Right atrium auricular region (tissue), 2 donors: ENCODE measurements at regions not wholly inside any gene's neighbourhood (a gene's known extent, or its start where the extent isn't known, plus 50 kb on each side); places are given as distances from the start of the nearest gene placed in this dataset.
A peak's percentile ranks its signal among the peaks of the same experiment; 100 is the strongest.
"Not testable (repeated sequence)": the region's sequence is repeated elsewhere in the genome, so short reads cannot be mapped to it uniquely, and the experiment has no call there.

Experiments
- DNase-seq: peaks from one replicate; pipeline ENCODE4 v3.0.0-alpha.2; 2019; ENCODE audit warnings: low spot score
- H3K27ac ChIP-seq, 2 donors: fragments of 200-600 bp; sonication (generic); 1 replicate in 1 of 2; 2 replicates in 1 of 2; pipeline ENCODE4 v1.5.1; 2016 to 2019
- H3K27me3 ChIP-seq, 2 donors: fragments of 200-600 bp; sonication (generic); one replicate each; pipeline versions ENCODE4 v1.5.1 to v1.6.0; 2017 to 2019
- H3K36me3 ChIP-seq: fragments of 200-600 bp; sonication (generic); one replicate; pipeline ENCODE4 v1.5.1; 2016
- H3K4me1 ChIP-seq, 2 donors: fragments of 200-600 bp; sonication (generic); one replicate each; pipeline versions ENCODE4 v1.5.1 to v1.6.0; 2017 to 2019
- H3K4me3 ChIP-seq, 2 donors: fragments of 200-600 bp; sonication (generic); 1 replicate in 1 of 2; 2 replicates in 1 of 2; pipeline ENCODE4 v1.5.1; 2017 to 2019; ENCODE audit warnings: mild to moderate bottlenecking in 1 of 2, moderate library complexity in 1 of 2
- H3K9me3 ChIP-seq, 2 donors: fragments of 200-600 bp; sonication (generic); one replicate each; pipeline ENCODE4 v1.5.1; 2019
- TF ChIP-seq, protein P1 (sequence below), 2 donors: fragments of 200-600 bp; sonication (generic); IDR thresholded peaks; one replicate each; pipeline ENCODE4 v1.5.1; 2019; ENCODE audit warnings: antibody characterized with exemption in 2 of 2

DNA sequence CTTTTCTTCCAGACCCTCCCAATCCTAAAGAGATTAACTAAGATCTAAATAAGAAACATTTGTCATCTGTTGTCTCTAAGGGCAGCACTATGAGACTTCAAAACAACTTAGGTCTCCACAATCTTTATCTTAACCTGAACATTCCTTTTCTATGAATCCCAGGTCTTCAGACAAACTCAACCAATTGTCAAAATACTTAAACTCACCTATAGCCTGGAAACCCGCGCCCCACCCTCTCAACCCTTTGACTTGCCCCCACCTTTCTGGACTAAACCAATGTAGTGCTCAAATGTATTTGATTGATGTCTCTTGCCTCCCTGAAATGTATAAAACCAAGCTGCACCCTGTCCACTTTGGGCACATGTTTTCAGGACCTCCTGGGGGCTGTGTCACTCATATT, 76.5 kb upstream of the DMRT1 start:
- Histone ChIP-seq H3K4me1 (no peaks in the 10 kb centered on the region), H3K27me3 (no peaks in the 10 kb centered on the region), H3K9me3 (no peaks in the 10 kb centered on the region), H3K4me3 (no peak overlapping the region), H3K36me3 (no peaks in the 10 kb centered on the region), H3K27ac (no peak overlapping the region)
- TF ChIP-seq, protein P1, sequence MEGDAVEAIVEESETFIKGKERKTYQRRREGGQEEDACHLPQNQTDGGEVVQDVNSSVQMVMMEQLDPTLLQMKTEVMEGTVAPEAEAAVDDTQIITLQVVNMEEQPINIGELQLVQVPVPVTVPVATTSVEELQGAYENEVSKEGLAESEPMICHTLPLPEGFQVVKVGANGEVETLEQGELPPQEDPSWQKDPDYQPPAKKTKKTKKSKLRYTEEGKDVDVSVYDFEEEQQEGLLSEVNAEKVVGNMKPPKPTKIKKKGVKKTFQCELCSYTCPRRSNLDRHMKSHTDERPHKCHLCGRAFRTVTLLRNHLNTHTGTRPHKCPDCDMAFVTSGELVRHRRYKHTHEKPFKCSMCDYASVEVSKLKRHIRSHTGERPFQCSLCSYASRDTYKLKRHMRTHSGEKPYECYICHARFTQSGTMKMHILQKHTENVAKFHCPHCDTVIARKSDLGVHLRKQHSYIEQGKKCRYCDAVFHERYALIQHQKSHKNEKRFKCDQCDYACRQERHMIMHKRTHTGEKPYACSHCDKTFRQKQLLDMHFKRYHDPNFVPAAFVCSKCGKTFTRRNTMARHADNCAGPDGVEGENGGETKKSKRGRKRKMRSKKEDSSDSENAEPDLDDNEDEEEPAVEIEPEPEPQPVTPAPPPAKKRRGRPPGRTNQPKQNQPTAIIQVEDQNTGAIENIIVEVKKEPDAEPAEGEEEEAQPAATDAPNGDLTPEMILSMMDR (IDR thresholded peaks at IDR 0.05) = no peak
- DNase-seq = peak; percentile 52

DNA sequence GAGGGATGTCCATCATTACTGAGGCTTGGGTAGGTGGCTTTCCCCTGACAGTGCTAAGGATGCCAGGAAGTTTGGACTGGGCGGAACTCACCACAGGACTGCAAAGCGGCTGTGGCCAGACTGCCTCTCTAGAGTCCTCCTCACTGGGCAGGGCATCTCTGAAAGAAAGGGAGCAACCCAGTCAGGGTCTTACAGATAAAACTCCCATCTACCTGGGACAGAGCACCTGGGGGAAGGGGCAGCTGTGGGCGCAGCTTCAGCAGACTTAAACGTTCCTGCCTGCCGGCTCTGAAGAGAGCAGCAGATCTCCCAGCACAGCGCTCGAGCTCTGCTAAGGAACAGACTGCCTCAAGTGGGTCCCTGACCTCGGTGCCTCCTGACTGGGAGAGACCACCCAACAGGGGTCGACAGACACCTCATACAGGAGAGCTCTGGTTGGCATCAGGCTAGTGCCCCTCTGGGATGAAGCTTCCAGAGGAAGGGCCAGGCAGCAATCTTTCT, 74.4 kb upstream of the DMRT1 start:
- not testable (repeated sequence) for H3K27me3 ChIP-seq, H3K4me3 ChIP-seq, H3K27ac ChIP-seq, H3K4me1 ChIP-seq, H3K36me3 ChIP-seq, H3K9me3 ChIP-seq
- peak; percentile 50 for DNase-seq

DNA sequence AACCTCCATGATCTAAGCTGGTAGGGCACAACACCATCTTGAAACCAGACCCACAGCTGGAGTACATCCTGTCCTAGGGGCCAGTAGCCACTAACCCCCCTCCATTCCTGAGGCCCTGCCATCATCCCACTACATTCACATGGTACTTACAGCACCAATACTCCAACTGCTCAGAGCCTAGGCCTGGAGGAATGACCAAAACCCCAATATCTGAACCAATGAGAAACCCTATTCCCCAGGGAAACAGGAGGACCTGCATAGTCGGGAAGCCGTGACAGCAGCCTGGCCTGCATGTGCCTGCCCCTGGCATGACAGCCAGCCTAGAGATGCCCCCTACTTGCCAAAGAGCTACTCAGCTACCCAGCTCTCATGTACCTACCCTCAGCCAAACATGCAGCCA, 65.4 kb upstream of the DMRT1 start:
- Histone ChIP-seq H3K4me3 (no peak overlapping the region), H3K27me3 (no peaks in the 10 kb centered on the region), H3K36me3 (no peaks in the 10 kb centered on the region), H3K4me1 (no peaks in the 10 kb centered on the region), H3K27ac (no peak overlapping the region), H3K9me3 (peaks cover 0 to 16% of the 10 kb centered on the region in 2 donors)
- TF ChIP-seq, protein P1 (IDR thresholded peaks at IDR 0.05) = no peak
- peak; percentile 40 for DNase-seq

DNA sequence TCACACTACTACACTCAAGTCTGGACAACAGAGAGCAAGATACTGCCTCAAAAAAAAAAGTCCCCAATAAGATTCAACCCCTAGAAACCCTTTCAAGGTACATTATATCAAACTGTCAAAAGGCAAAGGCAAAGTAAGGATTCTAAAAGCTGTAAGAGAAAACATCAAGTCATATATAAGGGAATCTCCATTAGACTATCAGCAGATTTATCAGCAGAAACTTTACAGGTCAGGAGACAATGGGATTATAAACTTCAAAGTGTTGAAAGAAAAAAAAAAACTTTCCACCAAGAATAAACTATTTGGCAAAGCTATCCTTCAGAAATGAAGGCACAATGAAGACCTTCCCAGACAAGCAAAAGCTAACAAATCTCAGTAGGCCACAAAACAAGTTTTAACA, 63.5 kb upstream of the DMRT1 start:
- TF ChIP-seq, protein P1 (IDR thresholded peaks at IDR 0.05) = no peak
- Histone ChIP-seq H3K9me3 (peaks cover 0 to 16% of the 10 kb centered on the region in 2 donors), H3K4me3 (no peak overlapping the region), H3K27me3 (no peaks in the 10 kb centered on the region), H3K4me1 (no peaks in the 10 kb centered on the region), H3K27ac (no peak overlapping the region), H3K36me3 (no peaks in the 10 kb centered on the region)
- DNase-seq = no peak

DNA sequence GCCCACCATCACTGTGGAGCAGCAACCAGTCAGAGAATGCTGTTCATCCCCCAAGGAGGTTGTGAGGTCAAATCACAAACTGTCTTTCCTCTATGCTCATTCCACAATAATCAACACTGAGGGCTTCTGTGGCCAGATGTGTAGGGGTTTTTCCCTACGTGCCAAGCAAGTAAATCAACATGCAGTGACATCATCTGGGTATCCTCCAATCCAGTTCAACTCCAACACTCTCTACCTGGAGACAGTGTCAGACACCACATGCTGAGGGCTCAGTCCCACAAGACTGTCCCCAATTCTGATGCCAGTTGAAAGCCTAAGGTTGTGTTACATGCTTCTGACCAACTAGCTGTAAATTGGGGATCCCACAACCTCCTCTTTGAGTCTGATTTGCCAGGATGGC, 57.3 kb upstream of the DMRT1 start:
- H3K27ac ChIP-seq = no peak overlapping the region
- no peak for DNase-seq
- no peaks in the 10 kb centered on the region for H3K27me3 ChIP-seq
- no peak overlapping the region for H3K4me3 ChIP-seq
- TF ChIP-seq, protein P1 (IDR thresholded peaks at IDR 0.05) = no peak
- no peaks in the 10 kb centered on the region for H3K36me3 ChIP-seq
- no peaks in the 10 kb centered on the region for H3K9me3 ChIP-seq
- no peaks in the 10 kb centered on the region for H3K4me1 ChIP-seq

DNA sequence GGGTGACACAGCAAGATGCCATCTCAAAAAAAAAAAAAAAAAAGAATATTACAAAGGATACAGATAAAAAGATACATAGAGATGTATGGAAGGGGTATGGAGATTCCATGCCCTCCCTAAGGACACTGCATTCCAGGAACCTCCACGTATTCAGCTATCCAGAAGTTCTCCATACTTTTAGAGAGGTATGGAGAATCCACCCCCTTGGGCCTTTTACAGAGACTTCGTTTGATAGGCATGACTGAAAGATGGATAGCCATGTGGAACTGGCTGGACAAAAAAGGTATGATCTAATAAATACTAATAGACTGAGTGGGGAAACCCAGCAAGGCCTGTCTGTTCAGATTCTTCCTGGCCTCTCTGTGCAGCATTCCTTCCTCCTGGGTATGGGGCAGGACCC, 56.6 kb upstream of the DMRT1 start:
- TF ChIP-seq, protein P1 (IDR thresholded peaks at IDR 0.05) = no peak
- no peaks in the 10 kb centered on the region for H3K4me1 ChIP-seq
- H3K4me3 ChIP-seq = no peak overlapping the region
- no peaks in the 10 kb centered on the region for H3K36me3 ChIP-seq
- no peaks in the 10 kb centered on the region for H3K9me3 ChIP-seq
- DNase-seq = no peak
- no peak overlapping the region for H3K27ac ChIP-seq
- H3K27me3 ChIP-seq = no peaks in the 10 kb centered on the region
